GM12878 (cell line): ENCODE measurements at regions not wholly inside any gene's neighbourhood (a gene's known extent, or its start where the extent isn't known, plus 50 kb on each side); places are given as distances from the start of the nearest gene placed in this dataset.

Experiments
- ATAC-seq: fragments of 200-7000 bp; cut with Tn5 transposase; 3 replicates; pipeline ENCODE4 v1.9.1; 2020; ENCODE audit warnings: mild to moderate bottlenecking, moderate library complexity
- BruUV-seq: library from RNA; stranded (reverse); fragments of 400-500 nt; replicated peaks from 2 replicates; lab custom pipeline; 2021; lab: Mats Ljungman, UMichigan
- CTCF ChIA-PET: fragments of 300-600 bp; sonication (Branson Sonifier 250); formaldehyde crosslinking; extraction: SDS; loops from one replicate; lab custom pipeline; 2021; ENCODE audit warnings: inconsistent platforms; lab: Yijun Ruan, JAX
- POLR2A ChIA-PET: fragments of 350-600 bp; formaldehyde crosslinking; extraction: SDS; loops from one replicate; lab custom pipeline; 2021; ENCODE audit warnings: inconsistent platforms; lab: Charles Lee
- RAD21 ChIA-PET: fragments of 300-600 bp; sonication (Branson Sonifier 250); formaldehyde crosslinking; loops from one replicate; lab custom pipeline; 2023; ENCODE audit warnings: antibody characterized with exemption; ENCODE audit not compliant: unreplicated experiment; lab: Charles Lee
- SMC1A ChIA-PET: fragments of 300-600 bp; sonication (Branson Sonifier 250); formaldehyde crosslinking; loops from one replicate; lab custom pipeline; 2023; ENCODE audit not compliant: unreplicated experiment, uncharacterized antibody; lab: Charles Lee
- DNase-seq: peaks from one replicate; pipeline ENCODE4 v3.0.0-alpha.2; 2011; ENCODE audit warnings: low read depth, low spot score
- FAIRE-seq: peaks from 3 replicates; lab custom pipeline; 2011; peaks lifted over from hg19 to GRCh38; lab: Jason Lieb, UNC
- H2AFZ ChIP-seq: 2 replicates; pipeline ENCODE4 v1.6.0; 2011; ENCODE audit warnings: low read depth, low read length, control low read depth; ENCODE audit not compliant: control insufficient read depth
- H3K27ac ChIP-seq: 2 replicates; pipeline ENCODE4 v1.5.1; 2011; ENCODE audit warnings: control low read depth; ENCODE audit not compliant: control insufficient read depth, insufficient read depth
- H3K27me3 ChIP-seq, 2 experiments: replicated peaks in 1 of 2; 2 replicates each; pipeline versions ENCODE4 v1.6.0 to v1.6.1; 2011; ENCODE audit warnings: low read length in 1 of 2; ENCODE audit not compliant: control insufficient read depth in 2 of 2, insufficient read depth in 2 of 2
- H3K36me3 ChIP-seq, 2 experiments: 2 replicates each; pipeline ENCODE4 v1.5.1; 2011; ENCODE audit warnings: low read length in 1 of 2; ENCODE audit not compliant: control insufficient read depth in 2 of 2, insufficient read depth in 2 of 2
- H3K4me1 ChIP-seq: 2 replicates; pipeline ENCODE4 v1.6.1; 2011; ENCODE audit warnings: mild to moderate bottlenecking, low read length, moderate library complexity, mixed read lengths; ENCODE audit not compliant: control insufficient read depth, insufficient read depth
- H3K4me2 ChIP-seq: 2 replicates; pipeline ENCODE4 v1.6.0; 2011; ENCODE audit warnings: control low read depth; ENCODE audit not compliant: control insufficient read depth, insufficient read depth
- H3K4me3 ChIP-seq: fragments of 200-600 bp; sonication (generic); 2 replicates; pipeline ENCODE4 v1.5.1; 2016
- H3K79me2 ChIP-seq: 2 replicates; pipeline ENCODE4 v1.6.0; 2011; ENCODE audit warnings: low read length; ENCODE audit not compliant: control insufficient read depth, insufficient read depth
- H3K9ac ChIP-seq: 2 replicates; pipeline ENCODE4 v1.8.0; 2011; ENCODE audit warnings: low read length, control low read depth, mixed read lengths; ENCODE audit not compliant: control insufficient read depth, insufficient read depth
- H3K9me3 ChIP-seq: replicated peaks from 3 replicates; pipeline ENCODE4 v1.5.1; 2011; ENCODE audit warnings: mild to moderate bottlenecking, low read length; ENCODE audit not compliant: control insufficient read depth, insufficient read depth
- H4K20me1 ChIP-seq: 2 replicates; pipeline ENCODE4 v1.6.0; 2011; ENCODE audit not compliant: control insufficient read depth, insufficient read depth
- BRCA1 ChIP-seq: IDR thresholded peaks from 2 replicates; pipeline ENCODE4 v1.6.1; 2011; ENCODE audit warnings: low read depth, low read length, improper control_type of control experiment
- CHD4 ChIP-seq: fragments of 200-600 bp; sonication (generic); IDR thresholded peaks from 2 replicates; pipeline ENCODE4 v1.6.1; 2016; ENCODE audit warnings: mild to moderate bottlenecking
- CTCF ChIP-seq, 3 experiments: IDR thresholded peaks in 2 of 3; conservative IDR thresholded peaks in 1 of 3; 2 replicates each; pipeline ENCODE4 v1.5.1; 2011; ENCODE audit warnings: low read depth in 3 of 3, low read length in 3 of 3, mild to moderate bottlenecking in 3 of 3, control low read depth in 2 of 3, moderate library complexity in 2 of 3, inconsistent platforms in 1 of 3, mixed read lengths in 1 of 3; ENCODE audit not compliant: control insufficient read depth in 2 of 3, insufficient read depth in 1 of 3; ENCODE audit errors: extremely low read depth in 1 of 3
- HDAC6 ChIP-seq: fragments of 200-600 bp; sonication (generic); IDR thresholded peaks from one replicate; pipeline ENCODE4 v1.8.0; 2017; ENCODE audit warnings: antibody characterized with exemption; ENCODE audit not compliant: unreplicated experiment
- HDGF ChIP-seq: fragments of 450-650 bp; IDR thresholded peaks from 2 replicates; pipeline ENCODE4 v1.6.1; 2016; ENCODE audit warnings: antibody characterized with exemption
- MTA2 ChIP-seq: fragments of 450-650 bp; IDR thresholded peaks from 2 replicates; pipeline ENCODE4 v1.6.1; 2016; ENCODE audit warnings: low read depth, mild to moderate bottlenecking, moderate library complexity
- NFXL1 ChIP-seq: fragments of 450-650 bp; IDR thresholded peaks from 2 replicates; pipeline ENCODE4 v1.6.1; 2017; ENCODE audit warnings: antibody characterized with exemption, mild to moderate bottlenecking, borderline replicate concordance
- NRF1 ChIP-seq: conservative IDR thresholded peaks from 2 replicates; pipeline ENCODE4 v1.6.1; 2011; ENCODE audit warnings: mild to moderate bottlenecking, low read depth, low read length, improper control_type of control experiment
- RCOR1 ChIP-seq: conservative IDR thresholded peaks from 2 replicates; pipeline ENCODE4 v1.6.1; 2012; ENCODE audit warnings: low read depth, low read length, improper control_type of control experiment
- SREBF1 ChIP-seq: IDR thresholded peaks from 2 replicates; pipeline ENCODE4 v1.6.1; 2012; ENCODE audit warnings: mild to moderate bottlenecking, low read length
- ZSCAN29 ChIP-seq: fragments of 450-650 bp; IDR thresholded peaks from 2 replicates; pipeline ENCODE4 v1.6.1; 2017; ENCODE audit warnings: mild to moderate bottlenecking, moderate library complexity
- WGBS: methylation state at CpG from one replicate; pipeline ENCODE4 v1.1.6; 2016; ENCODE audit warnings: low lambda C conversion rate; ENCODE audit not compliant: insufficient replicate concordance, insufficient coverage; ENCODE audit errors: missing lambda C conversion rate; 5-methylcytosine and 5-hydroxymethylcytosine counted together
- in situ Hi-C: fragments of 300-500 bp; cut with MboI; formaldehyde crosslinking; loops from 9 replicates; pipeline ENCODE4 v1.14.3; 2018; ENCODE audit warnings: mixed read lengths
- intact Hi-C: fragments of 100-400 bp; cut with micrococcal nuclease; formaldehyde crosslinking; loops from one replicate; pipeline ENCODE4 v1.14.2; 2022; ENCODE audit not compliant: unreplicated experiment

GRCh38 chr6:170018422-170018935 lies 267.1 kb downstream of the ERMARD start:
- no peaks in the 10 kb centered on the region; the same call in 2 of the 3 replicates for H3K9me3 ChIP-seq
- ChIA-PET POLR2A (no interaction called here), CTCF (no interaction called here), RAD21 (no interaction called here), SMC1A (no interaction called here)
- DNase-seq (no peak), ATAC-seq (no peak), FAIRE-seq (no peak)
- no peaks in the 10 kb centered on the region; a peak in 1 of 4 replicates for H3K27me3 ChIP-seq
- no peak overlapping the region for H2AFZ ChIP-seq
- no peaks in the 10 kb centered on the region for H3K4me1 ChIP-seq
- BruUV-seq: no TSS peak
- H3K4me3 ChIP-seq: no peak overlapping the region
- 32% methylated on average over 12 of the region's 12 CpGs for WGBS
- H3K9ac ChIP-seq: no peak overlapping the region
- no peaks in the 10 kb centered on the region for H3K36me3 ChIP-seq
- no peaks in the 10 kb centered on the region for H3K79me2 ChIP-seq
- in situ Hi-C loops: no loop called here
- H4K20me1 ChIP-seq: no peaks in the 10 kb centered on the region
- no peak overlapping the region for H3K27ac ChIP-seq
- no peak overlapping the region for H3K4me2 ChIP-seq
- intact Hi-C loops: no loop called here
- TF ChIP-seq NFXL1 (no peak), SREBF1 (no peak), ZSCAN29 (no peak), CTCF (IDR thresholded peaks at IDR 0.05 in 2 of 3, conservative IDR thresholded peaks at IDR 0.05 in 1 of 3; ENCODE audit: control insufficient read depth in 2 of 3, extremely low read depth in 1 of 3, insufficient read depth in 1 of 3, low read depth in 3 of 3, low read length in 3 of 3) (no peak), HDGF (no peak), RCOR1 (no peak), BRCA1 (no peak), CHD4 (no peak), HDAC6 (no peak), NRF1 (no peak), MTA2 (no peak)
